GM19035 (cell line): ENCODE measurements at regions not wholly inside any gene's neighbourhood (a gene's known extent, or its start where the extent isn't known, plus 50 kb on each side); places are given as distances from the start of the nearest gene placed in this dataset.

ENCODE experiments used
- ATAC-seq: cut with Tn5 transposase; IDR thresholded peaks from one replicate; pipeline ENCODE4 v1.9.1; 2021; ENCODE audit not compliant: unreplicated experiment

DNA sequence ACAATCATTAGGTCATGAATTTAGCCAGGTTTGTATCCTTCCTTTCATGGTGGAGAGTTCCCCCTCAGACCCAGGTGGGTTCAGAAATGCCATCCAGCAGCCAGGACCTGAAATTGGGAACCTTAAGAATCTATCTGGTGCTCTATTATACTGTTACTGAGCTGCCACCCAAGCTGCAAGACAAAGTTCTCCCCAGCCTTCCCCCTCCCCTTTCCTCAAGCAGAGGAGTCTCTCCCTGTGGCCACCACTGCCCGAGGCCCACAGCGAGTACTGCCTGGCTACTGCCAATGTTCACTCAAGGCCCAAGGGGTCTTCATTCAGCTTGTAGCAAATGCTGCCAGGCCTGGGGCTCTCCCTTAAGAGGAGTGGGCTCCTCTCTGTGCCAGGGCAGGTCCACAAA, 133.8 kb downstream of the TMEM38B start:
- ATAC-seq, result no peak

DNA sequence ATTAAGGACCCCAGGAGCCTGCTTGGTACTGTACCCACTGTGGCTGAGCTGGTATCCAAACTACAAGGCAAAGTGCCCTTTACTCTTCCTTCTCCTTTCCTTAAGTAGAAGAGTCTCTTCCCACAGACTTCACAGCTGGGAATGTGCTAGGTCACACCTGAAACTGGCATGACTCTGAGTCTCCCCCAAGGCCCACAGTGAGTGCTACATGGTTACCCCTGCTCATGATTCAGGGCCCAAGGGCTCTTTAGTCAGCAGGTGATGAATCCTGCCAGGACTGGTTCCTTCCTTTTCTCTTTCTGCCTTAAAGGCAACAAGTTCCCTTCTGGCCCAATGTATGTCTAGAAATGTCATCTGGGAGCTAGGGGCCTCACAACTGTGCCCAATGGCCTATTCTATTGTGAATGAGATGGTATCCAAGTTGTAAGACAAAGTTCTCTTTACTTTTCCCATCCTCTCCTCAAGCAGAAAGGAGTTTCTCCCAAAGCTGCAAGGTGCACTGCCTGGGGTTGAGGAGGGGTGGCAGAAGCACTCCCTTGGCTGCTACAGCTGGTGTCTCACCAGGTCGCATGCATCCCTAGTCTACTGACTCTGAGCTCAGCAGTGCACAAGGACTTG, 134.4 kb downstream of the TMEM38B start:
- no peak for ATAC-seq

DNA sequence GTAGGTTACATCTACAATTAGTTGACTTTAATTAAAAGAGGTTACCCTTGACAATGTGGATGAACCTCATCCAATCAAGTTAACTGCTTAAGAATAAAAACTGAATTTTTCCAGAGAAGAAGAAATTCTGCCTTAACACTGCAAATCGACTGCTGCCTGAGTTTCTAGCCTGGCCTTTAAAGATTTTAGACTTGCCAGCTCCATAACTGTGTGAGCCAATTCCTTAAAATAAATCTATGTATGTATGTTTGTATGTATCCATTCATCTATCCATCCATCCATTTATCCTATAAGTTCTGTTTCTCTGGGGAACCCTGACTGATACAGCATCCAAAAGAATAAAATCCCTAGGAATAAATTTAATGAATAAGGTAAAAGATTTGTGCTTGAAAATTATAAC, 136.1 kb downstream of the TMEM38B start:
- ATAC-seq, result no peak

DNA sequence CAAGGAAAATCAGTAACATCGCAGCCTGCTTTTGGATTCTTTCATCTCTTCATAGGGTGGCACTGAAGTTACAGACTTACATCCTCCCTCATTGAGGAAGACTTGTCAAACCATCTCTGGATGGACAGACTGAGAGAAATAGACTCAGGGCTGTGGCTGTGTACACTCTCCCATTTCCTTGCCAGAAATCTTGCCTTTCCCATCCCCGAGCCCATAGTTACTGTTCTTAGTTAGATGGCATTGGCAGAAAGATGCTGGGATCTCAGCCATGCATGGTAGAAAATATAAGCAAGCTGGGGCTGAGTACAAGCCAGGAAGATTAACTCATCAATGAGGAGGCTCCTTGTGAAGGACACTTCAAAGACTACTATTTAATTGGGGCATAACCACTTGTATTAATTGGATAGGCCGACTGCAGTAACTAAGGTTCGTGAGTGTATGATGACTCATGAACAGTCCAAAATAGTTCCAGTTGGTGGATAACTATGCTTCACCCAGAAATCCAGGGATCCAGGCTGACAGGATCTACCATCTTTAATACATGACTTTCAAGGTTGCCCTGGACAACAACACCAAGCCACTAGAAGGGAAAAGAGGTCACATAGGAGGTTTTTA, 137.9 kb downstream of the TMEM38B start:
- ATAC-seq, result no peak

DNA sequence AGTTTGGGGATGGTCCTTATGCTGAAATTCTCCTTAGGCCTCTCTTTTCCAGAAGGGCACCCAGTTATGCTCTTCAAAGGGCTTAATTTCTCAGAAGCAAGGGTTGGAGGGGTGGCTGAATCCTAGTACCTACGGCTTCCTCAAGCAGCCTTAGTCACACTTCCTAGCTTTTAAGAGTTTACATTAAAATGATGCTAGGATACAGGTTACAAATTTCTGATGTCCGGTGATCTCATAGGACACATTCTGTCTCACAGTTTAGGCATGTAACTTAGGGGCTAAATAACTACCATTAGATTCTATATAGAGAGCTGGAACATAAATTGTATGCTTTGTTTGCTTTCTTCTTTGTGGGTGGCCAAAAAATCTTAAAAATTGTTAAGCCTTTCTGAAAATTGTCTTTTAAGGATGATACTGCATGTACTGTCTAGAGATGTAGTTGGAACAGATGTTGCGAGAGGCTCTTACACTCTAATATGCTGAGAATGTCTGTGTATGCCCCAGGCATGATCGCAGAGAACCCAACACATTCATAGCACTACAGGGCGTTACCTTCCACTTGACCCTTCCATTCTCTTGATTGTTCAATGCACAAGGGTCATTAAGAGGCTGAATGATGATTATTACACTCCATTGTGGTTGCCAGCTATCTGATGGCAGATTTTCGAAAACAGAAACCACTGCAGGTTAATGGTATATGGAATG, 139.1 kb downstream of the TMEM38B start:
- ATAC-seq, result no peak

DNA sequence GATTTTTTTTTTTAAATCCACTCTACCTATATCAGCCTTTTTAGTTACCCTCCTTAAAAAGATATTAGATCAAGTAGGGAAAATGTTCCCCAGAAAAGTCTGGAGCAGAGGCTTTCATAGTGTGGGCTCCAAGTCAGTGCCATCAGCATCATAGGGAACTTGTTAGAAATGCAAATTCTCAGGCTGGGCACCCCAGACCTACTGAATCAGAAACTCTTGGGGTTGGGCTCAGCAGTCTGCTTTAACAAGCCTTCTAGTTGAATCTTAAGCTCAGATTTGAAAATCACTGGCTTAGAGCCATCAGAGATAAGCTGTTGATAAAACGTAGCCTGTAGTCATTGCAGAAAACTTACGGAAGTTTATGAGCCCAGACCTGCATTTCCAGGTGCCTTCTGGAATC, 140.1 kb downstream of the TMEM38B start:
- ATAC-seq, result no peak

DNA sequence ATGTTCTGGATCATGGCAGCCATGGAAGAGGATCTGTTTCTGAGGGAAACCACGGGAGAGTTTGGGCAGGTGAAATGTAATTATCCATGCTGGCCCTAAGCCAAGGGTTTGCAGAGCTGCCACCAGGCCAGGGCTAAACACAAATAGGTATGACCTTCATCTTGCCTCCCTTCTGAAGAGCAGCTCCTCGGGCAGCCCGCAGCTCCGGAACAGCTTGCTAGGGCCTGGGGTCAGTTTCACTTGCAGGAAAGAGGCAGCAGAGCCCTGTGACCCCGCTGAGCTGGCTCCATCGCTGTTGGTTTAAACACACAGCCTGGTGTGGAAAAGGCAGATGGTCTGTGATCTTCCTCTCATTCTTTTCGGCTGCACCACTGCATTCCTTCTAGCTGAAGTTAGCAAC, 141.4 kb downstream of the TMEM38B start:
- ATAC-seq, result no peak

DNA sequence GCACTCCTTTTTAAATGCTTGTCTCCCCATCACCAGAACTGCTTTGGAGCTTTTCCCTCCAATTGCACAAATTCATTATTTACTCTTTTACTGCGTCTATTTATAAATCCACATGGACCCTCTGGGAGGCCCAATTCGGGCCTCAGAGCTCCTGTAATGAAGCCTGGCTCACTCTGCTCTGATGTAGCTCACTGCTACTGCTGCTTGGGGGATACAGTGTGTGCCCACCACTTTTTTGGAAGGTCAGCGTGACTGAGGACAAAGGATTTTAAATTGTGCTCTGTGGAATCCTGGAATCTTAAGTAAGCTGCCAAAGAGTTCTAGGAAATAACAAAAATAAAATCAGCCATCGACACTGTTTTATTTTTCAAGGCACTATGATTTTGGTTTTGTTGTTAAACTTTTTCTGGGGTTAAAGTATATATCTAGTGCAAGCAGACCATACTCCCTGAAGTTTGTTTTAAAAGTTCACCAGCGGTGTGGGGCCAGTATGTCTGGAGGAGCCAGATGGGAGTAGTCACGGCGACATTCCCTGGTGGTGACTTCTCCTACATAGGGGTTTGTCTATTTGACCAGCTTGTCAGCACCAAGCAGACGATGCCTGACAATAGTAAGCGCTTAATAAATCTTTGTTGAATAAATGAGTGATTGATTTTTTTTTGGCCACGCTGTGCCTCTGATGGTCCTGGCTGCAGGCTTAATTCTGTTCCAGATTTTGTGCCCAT, 142.8 kb downstream of the TMEM38B start:
- ATAC-seq, result no peak

DNA sequence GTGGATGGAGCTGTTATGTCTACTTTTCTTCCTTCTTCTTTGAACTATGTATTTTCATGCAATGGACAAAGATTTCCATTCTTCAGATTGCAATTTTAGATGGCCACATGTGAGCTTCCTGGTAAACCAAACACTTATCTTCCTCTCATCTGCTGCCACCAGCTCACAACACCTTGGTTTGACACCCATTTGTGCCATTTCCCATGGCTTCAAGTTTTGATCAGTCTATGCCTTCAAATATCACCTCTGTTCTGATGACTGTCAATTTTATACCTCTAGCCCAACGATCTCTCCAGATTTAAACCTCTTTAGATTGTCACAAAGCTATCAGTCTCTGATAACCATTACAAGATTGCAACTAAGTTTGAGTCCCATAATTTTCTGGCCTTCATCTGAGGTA, 147.2 kb downstream of the TMEM38B start:
- no peak for ATAC-seq

DNA sequence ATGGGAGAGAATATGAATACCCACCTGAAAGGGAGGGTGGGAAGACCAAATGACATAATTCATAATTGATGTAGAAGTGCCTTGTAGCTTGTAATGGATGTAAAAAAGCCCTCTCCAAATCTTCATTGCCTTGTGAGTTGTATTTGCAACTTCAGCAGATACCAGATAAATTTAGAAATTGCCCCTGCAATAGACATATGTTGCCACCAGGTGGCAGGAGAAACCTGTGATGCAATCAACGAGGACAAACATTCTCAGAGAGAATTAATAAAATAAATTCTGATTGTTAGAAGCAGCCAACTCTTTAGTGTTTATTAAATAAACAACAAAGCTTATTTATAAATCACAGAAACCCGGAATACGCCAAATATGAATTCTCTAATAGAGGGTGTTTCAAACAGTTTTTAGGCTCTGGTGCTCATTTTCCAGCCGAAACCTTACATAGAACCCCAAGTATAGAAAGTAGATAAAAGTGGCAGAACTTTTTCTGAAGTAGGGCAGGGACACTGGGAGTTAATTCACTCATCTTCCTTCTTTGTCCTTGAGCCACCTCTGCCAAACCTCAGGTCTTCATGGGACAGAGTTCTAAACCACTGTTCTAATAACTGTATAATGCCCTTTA, 147.8 kb downstream of the TMEM38B start:
- peak; percentile 58 for ATAC-seq

DNA sequence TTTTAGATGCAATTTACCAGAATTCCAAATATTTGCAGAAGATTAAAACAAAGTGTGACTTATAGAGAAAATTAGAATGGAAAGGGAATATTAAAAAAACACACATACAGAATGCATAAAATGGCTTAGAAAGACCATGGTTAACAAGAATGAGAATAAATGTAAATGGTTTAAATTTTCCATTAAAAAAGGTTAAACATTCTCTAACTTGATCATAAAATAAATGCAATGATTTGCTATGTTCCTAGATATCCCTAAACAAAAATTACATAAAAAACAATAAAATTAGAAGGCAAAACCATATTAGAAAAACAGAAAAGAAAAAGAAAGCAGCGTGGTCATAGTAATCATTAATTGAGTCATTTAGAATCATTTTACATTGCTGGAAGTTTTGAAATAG, 152.5 kb downstream of the TMEM38B start:
- ATAC-seq, result no peak

DNA sequence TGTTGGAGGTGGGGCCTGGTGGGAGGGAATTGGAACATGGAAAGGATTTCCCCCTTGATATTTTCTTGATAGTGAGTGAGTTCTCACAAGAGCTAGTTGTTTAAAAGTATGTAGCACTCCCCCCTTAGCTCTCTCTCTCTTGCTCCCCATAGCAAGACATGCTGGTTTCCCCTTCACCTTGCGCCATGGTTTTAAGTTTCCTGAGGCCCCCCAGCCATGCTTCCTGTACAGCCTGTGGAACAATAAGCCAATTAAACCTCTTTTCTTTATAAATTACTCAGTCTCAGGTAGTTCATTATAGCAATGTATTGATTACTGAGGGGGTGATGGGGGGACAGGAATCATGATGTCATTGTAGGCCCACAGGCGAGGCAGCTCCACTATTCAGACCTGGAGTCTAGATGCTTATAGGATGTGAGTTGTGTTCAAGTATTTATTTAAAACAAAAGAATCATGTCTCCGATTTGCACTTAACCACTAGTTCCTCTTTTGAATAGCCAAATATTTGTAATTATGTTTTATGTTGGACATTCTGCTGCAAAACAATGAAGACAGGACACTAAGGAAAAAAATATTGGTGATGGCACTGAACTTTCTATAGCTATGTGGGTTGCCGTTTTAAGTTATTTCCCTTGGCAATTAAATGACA, 156.6 kb downstream of the TMEM38B start:
- no peak for ATAC-seq

DNA sequence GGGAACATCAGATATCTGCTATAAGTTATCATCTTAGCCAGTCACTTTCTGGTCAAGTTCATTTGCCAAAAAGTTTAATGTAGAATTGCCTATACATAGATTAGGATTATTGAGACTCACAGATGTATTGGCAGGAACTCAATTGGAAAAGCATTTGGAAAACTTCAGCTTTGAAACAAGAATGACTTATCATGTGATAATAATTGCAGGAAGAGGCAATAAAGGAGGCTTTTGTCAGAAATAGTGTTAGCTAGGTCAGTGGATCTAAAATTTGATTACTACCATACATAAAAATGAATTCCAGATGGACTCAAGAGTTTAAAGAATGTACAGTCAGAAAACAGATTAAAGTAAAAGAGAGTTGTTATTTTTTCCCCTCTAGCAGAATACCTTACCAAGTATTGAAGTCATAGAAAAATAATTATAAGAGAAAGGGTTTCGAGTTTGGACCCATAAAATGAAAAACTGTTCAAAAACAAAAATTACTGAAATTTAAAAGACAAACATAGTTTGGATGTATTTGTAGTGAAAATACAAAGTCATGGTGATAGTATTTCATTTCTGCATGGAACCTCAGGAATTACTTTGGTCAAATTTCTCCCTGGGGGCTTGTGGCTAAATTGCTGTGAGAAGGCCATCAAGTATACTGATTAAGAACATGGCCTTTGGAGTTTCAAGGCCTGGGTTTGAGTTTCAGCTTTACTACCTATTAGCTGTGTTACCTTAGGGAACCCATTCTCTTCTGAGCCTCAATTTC, 159.9 kb downstream of the TMEM38B start:
- no peak for ATAC-seq

DNA sequence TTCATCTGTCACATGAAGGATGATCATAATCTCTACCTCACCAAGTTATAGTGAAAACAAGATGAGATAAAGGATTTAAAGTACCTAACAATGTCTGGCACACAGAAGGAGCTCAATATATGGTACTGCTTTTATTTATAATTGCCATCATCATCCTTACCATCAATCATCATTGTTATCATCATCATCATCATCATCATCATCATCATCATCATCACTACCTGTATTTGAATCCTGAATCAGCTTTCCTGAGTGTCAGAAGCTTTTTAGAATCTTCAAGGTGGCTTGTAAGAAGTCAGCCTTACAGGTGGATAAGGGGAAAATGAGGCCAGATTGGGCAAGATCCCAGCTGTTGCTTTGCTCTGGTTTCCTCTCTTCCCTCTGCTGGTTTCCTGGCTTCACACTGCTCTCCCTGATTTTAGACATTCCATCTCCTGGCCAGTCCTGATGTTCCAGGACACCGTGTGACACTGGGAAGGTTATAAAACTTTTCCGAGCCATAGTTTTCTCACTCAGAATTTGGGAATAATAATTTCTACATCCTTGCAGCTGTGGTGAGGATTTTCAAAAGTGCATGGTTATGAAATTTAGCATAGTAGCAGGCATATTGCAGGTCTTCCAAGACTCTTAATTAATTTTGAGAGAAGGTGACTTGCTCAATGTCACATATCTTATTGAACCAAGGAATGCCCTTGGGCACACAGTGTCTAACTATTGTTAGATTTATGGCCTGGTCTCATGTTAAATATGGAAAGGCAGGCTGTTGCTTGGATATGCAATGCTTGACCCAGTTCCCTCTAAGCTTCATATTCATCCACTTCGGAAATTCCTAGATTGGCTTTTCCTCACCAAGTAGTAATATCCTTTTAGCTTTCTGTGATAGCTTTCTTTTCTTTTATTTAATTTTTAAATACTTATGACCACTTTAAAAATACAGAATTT, 160.7 kb downstream of the TMEM38B start:
- no peak for ATAC-seq

DNA sequence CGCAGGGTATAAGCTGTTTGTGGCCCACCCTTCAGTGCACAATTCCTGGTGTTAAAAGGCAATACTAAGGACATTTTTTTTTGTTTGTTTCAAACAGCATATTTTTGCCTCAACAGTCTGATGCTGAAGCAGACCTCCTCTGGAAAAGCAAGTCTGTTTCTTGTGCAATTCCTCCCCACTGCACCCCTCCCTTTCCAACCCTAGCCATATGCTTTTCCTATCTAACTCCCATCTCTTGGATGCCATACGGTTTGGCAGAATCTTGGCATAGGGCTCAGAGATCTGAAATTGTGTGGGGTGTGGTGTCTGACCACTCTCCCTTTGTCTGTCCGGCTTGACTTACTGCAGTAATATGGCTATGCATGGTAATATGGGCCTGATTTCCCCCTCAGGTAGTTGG, 161.6 kb downstream of the TMEM38B start:
- no peak for ATAC-seq

DNA sequence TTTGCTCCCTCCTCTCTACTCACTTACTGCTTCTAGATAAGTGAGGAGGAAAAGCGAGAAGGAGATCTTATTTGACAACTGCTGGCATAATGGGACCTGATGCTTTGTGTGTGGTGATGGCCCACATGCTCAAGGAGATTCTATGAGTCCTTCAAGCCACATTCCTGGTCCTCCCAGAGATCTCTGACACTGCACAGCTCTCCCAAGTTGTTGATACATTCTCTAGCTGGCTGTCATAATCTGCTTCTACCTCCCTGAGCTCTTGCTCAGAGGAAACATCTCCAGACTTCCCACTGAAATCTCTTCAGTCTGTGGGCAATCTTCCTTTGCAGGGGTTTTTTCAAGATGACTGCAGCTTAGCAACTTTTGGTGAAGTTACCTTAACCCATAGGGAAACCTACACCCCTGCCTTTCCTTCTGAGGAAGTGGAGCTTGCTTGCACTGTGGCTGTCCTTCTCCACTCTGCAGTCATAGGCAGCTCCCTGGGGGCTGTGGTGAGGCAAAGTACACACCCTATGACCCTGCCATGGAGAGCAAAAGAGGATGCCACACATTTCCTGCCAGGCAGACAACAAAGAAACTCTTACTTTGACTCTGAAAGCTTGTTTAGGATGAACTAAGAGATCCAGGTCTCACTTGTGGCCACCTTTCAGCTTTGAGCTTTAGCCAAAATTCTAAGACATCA, 163.8 kb downstream of the TMEM38B start:
- ATAC-seq, result no peak

DNA sequence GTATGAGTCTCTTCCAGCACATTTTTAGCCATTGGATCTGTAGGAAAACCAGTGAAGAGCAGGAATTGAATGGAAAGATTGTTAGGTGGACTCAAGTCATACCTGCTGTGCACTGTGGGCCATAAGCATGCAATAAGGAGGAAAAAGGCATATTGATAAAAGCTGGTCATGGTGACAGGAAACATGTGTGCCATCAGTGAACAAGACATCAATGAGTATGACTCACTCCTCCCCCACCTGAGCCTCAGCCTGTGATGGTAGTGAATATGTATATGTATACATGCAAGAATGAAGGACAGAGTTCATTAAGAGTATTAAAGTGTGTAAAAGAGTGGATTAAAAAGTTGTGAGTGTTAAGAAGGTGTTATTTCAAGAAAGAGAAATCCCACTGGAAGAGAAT, 164.5 kb downstream of the TMEM38B start:
- no peak for ATAC-seq

DNA sequence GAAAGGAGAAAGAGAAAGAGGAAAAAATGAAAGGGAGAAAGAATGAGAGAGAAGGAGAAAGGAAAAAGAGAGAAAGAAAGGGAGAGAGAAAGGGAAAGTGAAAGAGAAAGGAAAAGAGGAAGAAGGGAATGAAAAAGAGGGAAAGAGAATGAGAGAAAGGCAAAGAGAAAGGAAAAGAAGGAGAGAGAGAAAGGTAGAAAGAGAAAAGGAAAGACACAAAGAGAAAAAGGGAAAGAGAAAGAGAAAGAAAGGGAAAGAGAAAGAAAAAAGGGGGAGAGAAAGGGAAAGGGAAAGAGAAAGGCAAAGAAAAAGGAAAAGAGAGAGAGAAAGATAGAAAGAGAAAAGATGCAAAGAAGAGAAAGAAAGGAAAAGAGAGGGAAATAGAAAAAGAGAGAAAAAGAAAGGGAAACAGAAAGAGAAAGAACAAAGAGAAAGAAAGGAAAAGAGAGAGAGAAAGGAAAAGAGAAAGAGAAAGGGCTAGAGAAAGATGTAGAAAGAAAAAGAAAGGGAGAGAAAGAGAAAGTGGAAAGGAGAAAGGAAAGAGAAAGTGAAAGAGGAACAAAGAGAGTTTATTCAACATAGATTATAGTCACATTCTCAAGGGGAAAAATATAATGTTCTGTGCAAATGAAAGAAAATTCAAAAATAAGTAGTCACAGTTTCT, 165.2 kb downstream of the TMEM38B start:
- no peak for ATAC-seq
